Peyer's patch (tissue), 4 donors: ENCODE measurements at regions not wholly inside any gene's neighbourhood (a gene's known extent, or its start where the extent isn't known, plus 50 kb on each side); places are given as distances from the start of the nearest gene placed in this dataset.

ENCODE experiments used
- POLR2A ChIP-seq, 2 donors: fragments of 450-650 bp; IDR thresholded peaks; one replicate each; pipeline ENCODE4 v1.5.1; 2017; ENCODE audit warnings: antibody characterized with exemption in 2 of 2, mild to moderate bottlenecking in 2 of 2, moderate library complexity in 2 of 2
- TF ChIP-seq, protein P1 (sequence below), 6 experiments: fragments of 450-650 bp in 4 of 6; fragments of 200-600 bp in 2 of 6; sonication (generic) in 1 of 6; IDR thresholded peaks; one replicate each; pipeline ENCODE4 v1.5.1; 2017 to 2019; ENCODE audit warnings: antibody characterized with exemption in 6 of 6, mild to moderate bottlenecking in 3 of 6, moderate library complexity in 1 of 6

DNA sequence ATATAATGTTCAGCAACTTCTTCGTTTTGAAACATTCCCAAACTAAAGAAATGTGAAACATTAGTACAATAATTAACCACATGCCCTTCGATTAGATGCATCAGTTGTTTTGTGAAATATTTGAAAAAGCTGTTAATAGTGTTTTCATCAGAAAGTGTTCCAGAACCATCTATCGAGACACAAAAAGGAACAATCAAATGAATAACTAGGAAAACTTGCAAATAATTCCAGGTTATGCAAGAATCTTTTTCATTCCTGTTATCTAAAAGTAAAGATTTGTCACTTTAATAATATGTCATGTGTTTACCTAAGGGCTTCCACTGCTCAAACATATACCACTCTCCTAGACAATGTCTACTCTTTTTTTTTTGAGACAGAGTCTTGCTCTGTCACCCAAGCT, 904.2 kb upstream of the MIR17HG start:
- no peak for TF ChIP-seq POLR2A (IDR thresholded peaks at IDR 0.05)
- TF ChIP-seq, protein P1, sequence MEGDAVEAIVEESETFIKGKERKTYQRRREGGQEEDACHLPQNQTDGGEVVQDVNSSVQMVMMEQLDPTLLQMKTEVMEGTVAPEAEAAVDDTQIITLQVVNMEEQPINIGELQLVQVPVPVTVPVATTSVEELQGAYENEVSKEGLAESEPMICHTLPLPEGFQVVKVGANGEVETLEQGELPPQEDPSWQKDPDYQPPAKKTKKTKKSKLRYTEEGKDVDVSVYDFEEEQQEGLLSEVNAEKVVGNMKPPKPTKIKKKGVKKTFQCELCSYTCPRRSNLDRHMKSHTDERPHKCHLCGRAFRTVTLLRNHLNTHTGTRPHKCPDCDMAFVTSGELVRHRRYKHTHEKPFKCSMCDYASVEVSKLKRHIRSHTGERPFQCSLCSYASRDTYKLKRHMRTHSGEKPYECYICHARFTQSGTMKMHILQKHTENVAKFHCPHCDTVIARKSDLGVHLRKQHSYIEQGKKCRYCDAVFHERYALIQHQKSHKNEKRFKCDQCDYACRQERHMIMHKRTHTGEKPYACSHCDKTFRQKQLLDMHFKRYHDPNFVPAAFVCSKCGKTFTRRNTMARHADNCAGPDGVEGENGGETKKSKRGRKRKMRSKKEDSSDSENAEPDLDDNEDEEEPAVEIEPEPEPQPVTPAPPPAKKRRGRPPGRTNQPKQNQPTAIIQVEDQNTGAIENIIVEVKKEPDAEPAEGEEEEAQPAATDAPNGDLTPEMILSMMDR (IDR thresholded peaks at IDR 0.05) = no peak
